ENCODE measurements at regions not wholly inside any gene's neighbourhood (a gene's known extent, or its start where the extent isn't known, plus 50 kb on each side); places are given as distances from the start of the nearest gene placed in this dataset.

DNA sequence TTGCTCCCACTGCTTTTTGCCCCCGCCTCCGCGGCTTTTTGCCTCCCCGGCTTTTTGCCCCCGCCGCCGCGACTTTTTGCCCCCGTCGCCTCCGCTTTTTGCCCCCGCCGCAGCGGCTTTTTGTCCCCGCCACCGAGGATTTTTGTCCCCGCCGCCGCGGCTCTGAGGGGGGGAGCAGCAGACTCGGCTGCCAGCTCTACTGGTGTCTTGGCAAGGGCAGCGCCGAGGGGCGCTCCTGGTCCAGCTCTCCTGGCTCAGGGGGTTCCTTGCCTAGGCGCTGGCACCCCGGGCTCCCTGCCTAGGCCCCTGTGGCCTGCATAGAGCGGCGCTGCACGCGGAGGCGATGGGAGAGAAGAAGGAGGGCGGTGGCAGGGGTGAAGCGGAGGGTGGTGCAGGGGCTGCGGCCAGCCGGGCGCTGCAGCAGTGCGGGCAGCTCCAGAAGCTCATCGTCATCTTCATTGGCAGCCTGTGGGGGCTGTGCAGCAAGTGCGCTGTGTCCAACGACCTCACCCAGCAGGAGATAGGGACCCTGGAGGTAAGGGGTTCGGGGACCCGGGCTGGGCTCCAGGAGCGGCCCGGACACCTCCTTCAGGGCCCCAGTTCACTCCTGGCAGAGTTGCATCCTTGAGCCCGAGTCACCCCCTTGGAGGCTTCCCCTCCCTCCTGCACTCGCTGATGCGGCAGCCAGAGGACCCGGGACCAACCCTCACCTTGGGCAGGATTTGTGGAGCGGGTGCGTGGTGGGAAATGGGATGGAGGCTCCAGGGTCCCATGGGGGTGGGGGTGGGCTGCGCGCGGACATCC is 642.4 kb downstream of the GOLGA6L6 start:
- TF ChIP-seq, protein P1, sequence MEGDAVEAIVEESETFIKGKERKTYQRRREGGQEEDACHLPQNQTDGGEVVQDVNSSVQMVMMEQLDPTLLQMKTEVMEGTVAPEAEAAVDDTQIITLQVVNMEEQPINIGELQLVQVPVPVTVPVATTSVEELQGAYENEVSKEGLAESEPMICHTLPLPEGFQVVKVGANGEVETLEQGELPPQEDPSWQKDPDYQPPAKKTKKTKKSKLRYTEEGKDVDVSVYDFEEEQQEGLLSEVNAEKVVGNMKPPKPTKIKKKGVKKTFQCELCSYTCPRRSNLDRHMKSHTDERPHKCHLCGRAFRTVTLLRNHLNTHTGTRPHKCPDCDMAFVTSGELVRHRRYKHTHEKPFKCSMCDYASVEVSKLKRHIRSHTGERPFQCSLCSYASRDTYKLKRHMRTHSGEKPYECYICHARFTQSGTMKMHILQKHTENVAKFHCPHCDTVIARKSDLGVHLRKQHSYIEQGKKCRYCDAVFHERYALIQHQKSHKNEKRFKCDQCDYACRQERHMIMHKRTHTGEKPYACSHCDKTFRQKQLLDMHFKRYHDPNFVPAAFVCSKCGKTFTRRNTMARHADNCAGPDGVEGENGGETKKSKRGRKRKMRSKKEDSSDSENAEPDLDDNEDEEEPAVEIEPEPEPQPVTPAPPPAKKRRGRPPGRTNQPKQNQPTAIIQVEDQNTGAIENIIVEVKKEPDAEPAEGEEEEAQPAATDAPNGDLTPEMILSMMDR (IDR thresholded peaks at IDR 0.05), result no peak
- TF ChIP-seq, protein P2, sequence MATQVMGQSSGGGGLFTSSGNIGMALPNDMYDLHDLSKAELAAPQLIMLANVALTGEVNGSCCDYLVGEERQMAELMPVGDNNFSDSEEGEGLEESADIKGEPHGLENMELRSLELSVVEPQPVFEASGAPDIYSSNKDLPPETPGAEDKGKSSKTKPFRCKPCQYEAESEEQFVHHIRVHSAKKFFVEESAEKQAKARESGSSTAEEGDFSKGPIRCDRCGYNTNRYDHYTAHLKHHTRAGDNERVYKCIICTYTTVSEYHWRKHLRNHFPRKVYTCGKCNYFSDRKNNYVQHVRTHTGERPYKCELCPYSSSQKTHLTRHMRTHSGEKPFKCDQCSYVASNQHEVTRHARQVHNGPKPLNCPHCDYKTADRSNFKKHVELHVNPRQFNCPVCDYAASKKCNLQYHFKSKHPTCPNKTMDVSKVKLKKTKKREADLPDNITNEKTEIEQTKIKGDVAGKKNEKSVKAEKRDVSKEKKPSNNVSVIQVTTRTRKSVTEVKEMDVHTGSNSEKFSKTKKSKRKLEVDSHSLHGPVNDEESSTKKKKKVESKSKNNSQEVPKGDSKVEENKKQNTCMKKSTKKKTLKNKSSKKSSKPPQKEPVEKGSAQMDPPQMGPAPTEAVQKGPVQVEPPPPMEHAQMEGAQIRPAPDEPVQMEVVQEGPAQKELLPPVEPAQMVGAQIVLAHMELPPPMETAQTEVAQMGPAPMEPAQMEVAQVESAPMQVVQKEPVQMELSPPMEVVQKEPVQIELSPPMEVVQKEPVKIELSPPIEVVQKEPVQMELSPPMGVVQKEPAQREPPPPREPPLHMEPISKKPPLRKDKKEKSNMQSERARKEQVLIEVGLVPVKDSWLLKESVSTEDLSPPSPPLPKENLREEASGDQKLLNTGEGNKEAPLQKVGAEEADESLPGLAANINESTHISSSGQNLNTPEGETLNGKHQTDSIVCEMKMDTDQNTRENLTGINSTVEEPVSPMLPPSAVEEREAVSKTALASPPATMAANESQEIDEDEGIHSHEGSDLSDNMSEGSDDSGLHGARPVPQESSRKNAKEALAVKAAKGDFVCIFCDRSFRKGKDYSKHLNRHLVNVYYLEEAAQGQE (IDR thresholded peaks at IDR 0.05; ENCODE audit: insufficient read depth in 1 of 2, low read depth in 2 of 2, low read length in 1 of 2), result no peak

All from Panc1 (cell line).